DND-41 (cell line): ENCODE measurements at regions not wholly inside any gene's neighbourhood (a gene's known extent, or its start where the extent isn't known, plus 50 kb on each side); places are given as distances from the start of the nearest gene placed in this dataset.
A peak's percentile ranks its signal among the peaks of the same experiment; 100 is the strongest.

Experiments used
- ATAC-seq: fragments of 200-7000 bp; cut with Tn5 transposase; 3 replicates; pipeline ENCODE4 v1.9.1; 2021; ENCODE audit warnings: low read depth; ENCODE audit not compliant: insufficient read depth
- DNase-seq: peaks from one replicate; pipeline ENCODE4 v3.0.0-alpha.2; 2020
- H2AFZ ChIP-seq: 2 replicates; pipeline ENCODE4 v1.6.0; 2012; ENCODE audit warnings: low read depth, low read length
- H3K27ac ChIP-seq: 2 replicates; pipeline ENCODE4 v1.5.1; 2012; ENCODE audit warnings: low read length, inconsistent platforms
- H3K27me3 ChIP-seq: fragments of 200-600 bp; sonication (generic); 2 replicates; pipeline ENCODE4 v1.6.0; 2012; ENCODE audit warnings: low read length, mild to moderate bottlenecking, inconsistent platforms; ENCODE audit not compliant: insufficient read depth, poor library complexity
- H3K36me3 ChIP-seq: 2 replicates; pipeline ENCODE4 v1.5.1; 2012; ENCODE audit warnings: low read length, inconsistent platforms; ENCODE audit not compliant: insufficient read depth
- H3K4me1 ChIP-seq: 2 replicates; pipeline ENCODE4 v1.5.1; 2012; ENCODE audit warnings: mild to moderate bottlenecking, low read length; ENCODE audit not compliant: insufficient read depth
- H3K4me2 ChIP-seq: 2 replicates; pipeline ENCODE4 v1.6.0; 2012; ENCODE audit warnings: mild to moderate bottlenecking, moderate library complexity, low read length, inconsistent platforms; ENCODE audit not compliant: insufficient read depth
- H3K4me3 ChIP-seq, 2 experiments: fragments of 200-600 bp in 1 of 2; shearing (Covaris generic) in 1 of 2; 2 replicates each; pipeline ENCODE4 v1.5.1; 2012 to 2016; ENCODE audit warnings: inconsistent platforms in 2 of 2, low read length in 2 of 2, mild to moderate bottlenecking in 2 of 2, low read depth in 1 of 2, moderate library complexity in 1 of 2
- H3K79me2 ChIP-seq: 2 replicates; pipeline ENCODE4 v1.6.0; 2012; ENCODE audit warnings: low read length, inconsistent platforms; ENCODE audit not compliant: insufficient read depth
- H3K9ac ChIP-seq: 2 replicates; pipeline ENCODE4 v1.6.0; 2012; ENCODE audit warnings: low read depth, mild to moderate bottlenecking, inconsistent platforms, low read length, moderate library complexity
- H3K9me3 ChIP-seq: 2 replicates; pipeline ENCODE4 v1.5.1; 2012; ENCODE audit warnings: low read length, moderate library complexity, mild to moderate bottlenecking, inconsistent platforms; ENCODE audit not compliant: insufficient read depth, severe bottlenecking
- H4K20me1 ChIP-seq: 2 replicates; pipeline ENCODE4 v1.6.0; 2012; ENCODE audit warnings: low read length; ENCODE audit not compliant: insufficient read depth
- EZH2 ChIP-seq: IDR thresholded peaks from 3 replicates; pipeline ENCODE4 v1.6.1; 2012; ENCODE audit warnings: borderline replicate concordance, low read depth, mild to moderate bottlenecking, moderate library complexity, low read length, inconsistent platforms; ENCODE audit not compliant: severe bottlenecking
- TF ChIP-seq, protein P1 (sequence below): IDR thresholded peaks from 2 replicates; pipeline ENCODE4 v1.5.1; 2012; ENCODE audit warnings: borderline replicate concordance, low read length, moderate library complexity, mild to moderate bottlenecking; ENCODE audit not compliant: poor library complexity, severe bottlenecking; ENCODE audit errors: extremely low read depth

DNA sequence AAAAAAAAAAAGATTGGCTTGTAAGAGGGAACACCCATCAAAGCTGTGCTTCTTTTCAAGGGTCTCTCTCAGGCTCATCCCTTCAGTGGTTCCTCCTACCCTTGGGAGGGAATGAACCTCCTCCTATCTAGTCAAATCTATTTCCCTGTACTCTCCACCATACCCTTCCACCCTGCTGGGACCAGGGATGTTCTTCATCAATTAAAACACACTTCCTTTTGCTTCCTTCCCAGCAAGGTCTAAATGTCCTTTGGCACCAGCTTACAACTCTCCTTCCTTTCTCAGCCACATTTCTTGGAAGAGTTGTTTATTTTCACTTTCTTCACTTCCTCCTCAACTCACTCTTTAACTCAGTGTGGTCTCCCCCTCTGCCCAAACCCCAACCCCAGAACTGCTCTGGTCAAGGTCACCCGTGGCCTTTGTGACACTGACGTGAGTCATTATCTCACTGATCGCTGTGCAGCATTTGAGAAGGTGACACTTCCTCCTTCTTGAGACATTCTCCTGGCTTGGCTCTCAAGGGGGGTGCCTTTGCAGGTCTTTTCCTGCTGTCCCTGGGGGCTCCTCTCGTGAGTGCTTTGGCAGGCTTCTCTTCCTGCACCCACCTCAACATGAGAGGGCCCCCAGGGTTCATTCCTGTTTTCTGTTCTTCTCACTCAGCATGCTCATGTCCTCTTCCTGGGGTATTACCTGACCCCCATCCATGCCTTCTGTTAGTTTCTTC is 210.5 kb upstream of the TLE3 start:
- Histone ChIP-seq H3K4me3 (no peak overlapping the region), H3K27me3 (no peaks in the 10 kb centered on the region), H3K9me3 (no peaks in the 10 kb centered on the region), H3K4me2 (no peak overlapping the region), H3K36me3 (no peaks in the 10 kb centered on the region), H3K79me2 (no peaks in the 10 kb centered on the region), H3K4me1 (peaks cover 30% of the 10 kb centered on the region), H3K9ac (no peak overlapping the region), H3K27ac (peak overlapping the region; percentile 44; the same call in 1 of the 2 replicates), H4K20me1 (no peaks in the 10 kb centered on the region), H2AFZ (no peak overlapping the region)
- TF ChIP-seq, protein P1, sequence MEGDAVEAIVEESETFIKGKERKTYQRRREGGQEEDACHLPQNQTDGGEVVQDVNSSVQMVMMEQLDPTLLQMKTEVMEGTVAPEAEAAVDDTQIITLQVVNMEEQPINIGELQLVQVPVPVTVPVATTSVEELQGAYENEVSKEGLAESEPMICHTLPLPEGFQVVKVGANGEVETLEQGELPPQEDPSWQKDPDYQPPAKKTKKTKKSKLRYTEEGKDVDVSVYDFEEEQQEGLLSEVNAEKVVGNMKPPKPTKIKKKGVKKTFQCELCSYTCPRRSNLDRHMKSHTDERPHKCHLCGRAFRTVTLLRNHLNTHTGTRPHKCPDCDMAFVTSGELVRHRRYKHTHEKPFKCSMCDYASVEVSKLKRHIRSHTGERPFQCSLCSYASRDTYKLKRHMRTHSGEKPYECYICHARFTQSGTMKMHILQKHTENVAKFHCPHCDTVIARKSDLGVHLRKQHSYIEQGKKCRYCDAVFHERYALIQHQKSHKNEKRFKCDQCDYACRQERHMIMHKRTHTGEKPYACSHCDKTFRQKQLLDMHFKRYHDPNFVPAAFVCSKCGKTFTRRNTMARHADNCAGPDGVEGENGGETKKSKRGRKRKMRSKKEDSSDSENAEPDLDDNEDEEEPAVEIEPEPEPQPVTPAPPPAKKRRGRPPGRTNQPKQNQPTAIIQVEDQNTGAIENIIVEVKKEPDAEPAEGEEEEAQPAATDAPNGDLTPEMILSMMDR = no peak
- TF ChIP-seq EZH2 = no peak
- ATAC-seq (peak; percentile 67), DNase-seq (peak; percentile 50)

DNA sequence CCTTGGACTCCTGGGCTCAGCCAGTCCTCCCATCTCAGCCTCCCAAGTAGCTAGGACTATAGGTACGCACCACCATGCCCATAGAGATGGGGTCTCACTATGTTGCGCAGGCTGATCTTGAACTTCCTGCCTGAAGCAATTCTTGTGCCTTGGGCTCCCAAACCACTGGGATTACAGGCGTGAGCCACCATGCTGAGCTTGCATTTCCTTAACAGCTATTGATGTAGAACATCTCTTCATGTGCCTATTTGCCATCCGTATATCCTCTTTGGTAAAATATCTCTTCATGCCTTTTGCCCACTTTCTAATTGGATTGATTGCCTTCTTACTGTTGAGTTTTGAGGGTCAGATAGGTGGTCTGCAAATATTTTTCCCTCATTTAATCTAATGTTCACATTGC is 208.9 kb upstream of the TLE3 start:
- Histone ChIP-seq H4K20me1 (no peaks in the 10 kb centered on the region), H2AFZ (no peak overlapping the region), H3K27ac (no peak overlapping the region), H3K4me3 (no peak overlapping the region), H3K36me3 (no peaks in the 10 kb centered on the region), H3K9me3 (no peaks in the 10 kb centered on the region), H3K4me2 (no peak overlapping the region), H3K9ac (no peak overlapping the region), H3K4me1 (peaks cover 30% of the 10 kb centered on the region), H3K27me3 (no peaks in the 10 kb centered on the region), H3K79me2 (no peaks in the 10 kb centered on the region)
- TF ChIP-seq, protein P1 = no peak
- TF ChIP-seq EZH2 = no peak
- ATAC-seq (no peak), DNase-seq (no peak)

DNA sequence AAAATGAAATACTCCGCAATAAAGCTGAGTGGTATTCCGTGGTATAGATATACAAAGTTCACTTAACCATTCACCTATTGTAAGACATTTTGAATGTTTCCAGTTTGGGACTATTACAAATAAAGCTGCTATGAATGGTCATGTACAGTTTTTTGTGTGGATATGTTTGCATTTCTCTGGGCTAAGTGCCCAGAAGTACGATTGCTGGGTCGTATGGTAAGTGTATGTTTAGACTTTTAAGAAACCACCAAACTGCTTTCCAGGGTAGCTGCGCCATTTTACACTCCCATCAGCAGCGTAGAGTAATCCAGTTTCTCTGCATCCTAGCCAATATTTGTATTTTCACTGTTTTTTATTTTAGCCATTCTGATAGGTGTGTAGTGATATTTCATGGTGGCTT is 208.4 kb upstream of the TLE3 start:
- Histone ChIP-seq H4K20me1 (no peaks in the 10 kb centered on the region), H2AFZ (no peak overlapping the region), H3K79me2 (no peaks in the 10 kb centered on the region), H3K4me2 (no peak overlapping the region), H3K27me3 (no peaks in the 10 kb centered on the region), H3K4me3 (no peak overlapping the region), H3K9ac (no peak overlapping the region), H3K4me1 (peaks cover 35% of the 10 kb centered on the region), H3K36me3 (no peaks in the 10 kb centered on the region), H3K27ac (no peak overlapping the region), H3K9me3 (no peaks in the 10 kb centered on the region)
- DNase-seq = no peak
- no peak for TF ChIP-seq EZH2
- TF ChIP-seq, protein P1 = no peak
- no peak for ATAC-seq
